GM19395 (cell line): ENCODE measurements at regions not wholly inside any gene's neighbourhood (a gene's known extent, or its start where the extent isn't known, plus 50 kb on each side); places are given as distances from the start of the nearest gene placed in this dataset.
A peak's percentile ranks its signal among the peaks of the same experiment; 100 is the strongest.

ENCODE experiments used
- ATAC-seq: cut with Tn5 transposase; IDR thresholded peaks from one replicate; pipeline ENCODE4 v1.9.1; 2021; ENCODE audit warnings: mild to moderate bottlenecking, moderate library complexity; ENCODE audit not compliant: unreplicated experiment

GRCh38 chr3:127484601-127485388, 105.7 kb downstream of the TPRA1 start:
- no peak for ATAC-seq

GRCh38 chr3:127483902-127484591, 106.5 kb downstream of the TPRA1 start:
- ATAC-seq, result peak; percentile 87

- no peak for ATAC-seq
These were observed 107.4 kb downstream of the TPRA1 start for GRCh38 chr3:127483005-127483641.

- ATAC-seq, result no peak
These were observed 108.1 kb downstream of the TPRA1 start for GRCh38 chr3:127482216-127483004.

- ATAC-seq, result no peak
These were observed 110.2 kb downstream of the TPRA1 start for GRCh38 chr3:127480196-127480954.

GRCh38 chr3:127479449-127479848, 111.1 kb downstream of the TPRA1 start:
- no peak for ATAC-seq

GRCh38 chr3:127478922-127479321, 111.6 kb downstream of the TPRA1 start:
- no peak for ATAC-seq

GRCh38 chr3:127477396-127477795, 113.1 kb downstream of the TPRA1 start:
- no peak for ATAC-seq

- ATAC-seq, result no peak
These were observed 113.6 kb downstream of the TPRA1 start for GRCh38 chr3:127476936-127477335.

GRCh38 chr3:127475975-127476705, 114.4 kb downstream of the TPRA1 start:
- no peak for ATAC-seq

- no peak for ATAC-seq
These were observed 115.1 kb downstream of the TPRA1 start for GRCh38 chr3:127475391-127475790.

- ATAC-seq, result no peak
These were observed 117.1 kb downstream of the TPRA1 start for GRCh38 chr3:127473244-127474024.

- ATAC-seq, result no peak
These were observed 118.0 kb downstream of the TPRA1 start for GRCh38 chr3:127472506-127472905.

GRCh38 chr3:127471142-127471541, 119.4 kb downstream of the TPRA1 start:
- no peak for ATAC-seq

- no peak for ATAC-seq
These were observed 120.8 kb downstream of the TPRA1 start for GRCh38 chr3:127469760-127470159.

GRCh38 chr3:127467391-127467790, 123.1 kb downstream of the TPRA1 start:
- ATAC-seq, result no peak

GRCh38 chr3:127464642-127465041, 125.9 kb downstream of the TPRA1 start:
- no peak for ATAC-seq

GRCh38 chr3:127462111-127462655, 128.3 kb downstream of the TPRA1 start:
- ATAC-seq, result no peak
